DND-41 (cell line): ENCODE measurements at regions not wholly inside any gene's neighbourhood (a gene's known extent, or its start where the extent isn't known, plus 50 kb on each side); places are given as distances from the start of the nearest gene placed in this dataset.

Source experiments
- ATAC-seq: fragments of 200-7000 bp; cut with Tn5 transposase; 3 replicates; pipeline ENCODE4 v1.9.1; 2021; ENCODE audit warnings: low read depth; ENCODE audit not compliant: insufficient read depth
- DNase-seq: peaks from one replicate; pipeline ENCODE4 v3.0.0-alpha.2; 2020
- H2AFZ ChIP-seq: 2 replicates; pipeline ENCODE4 v1.6.0; 2012; ENCODE audit warnings: low read depth, low read length
- H3K27ac ChIP-seq: 2 replicates; pipeline ENCODE4 v1.5.1; 2012; ENCODE audit warnings: low read length, inconsistent platforms
- H3K27me3 ChIP-seq: fragments of 200-600 bp; sonication (generic); 2 replicates; pipeline ENCODE4 v1.6.0; 2012; ENCODE audit warnings: low read length, mild to moderate bottlenecking, inconsistent platforms; ENCODE audit not compliant: insufficient read depth, poor library complexity
- H3K36me3 ChIP-seq: 2 replicates; pipeline ENCODE4 v1.5.1; 2012; ENCODE audit warnings: low read length, inconsistent platforms; ENCODE audit not compliant: insufficient read depth
- H3K4me1 ChIP-seq: 2 replicates; pipeline ENCODE4 v1.5.1; 2012; ENCODE audit warnings: mild to moderate bottlenecking, low read length; ENCODE audit not compliant: insufficient read depth
- H3K4me2 ChIP-seq: 2 replicates; pipeline ENCODE4 v1.6.0; 2012; ENCODE audit warnings: mild to moderate bottlenecking, moderate library complexity, low read length, inconsistent platforms; ENCODE audit not compliant: insufficient read depth
- H3K4me3 ChIP-seq, 2 experiments: fragments of 200-600 bp in 1 of 2; shearing (Covaris generic) in 1 of 2; 2 replicates each; pipeline ENCODE4 v1.5.1; 2012 to 2016; ENCODE audit warnings: inconsistent platforms in 2 of 2, low read length in 2 of 2, mild to moderate bottlenecking in 2 of 2, low read depth in 1 of 2, moderate library complexity in 1 of 2
- H3K79me2 ChIP-seq: 2 replicates; pipeline ENCODE4 v1.6.0; 2012; ENCODE audit warnings: low read length, inconsistent platforms; ENCODE audit not compliant: insufficient read depth
- H3K9ac ChIP-seq: 2 replicates; pipeline ENCODE4 v1.6.0; 2012; ENCODE audit warnings: low read depth, mild to moderate bottlenecking, inconsistent platforms, low read length, moderate library complexity
- H3K9me3 ChIP-seq: 2 replicates; pipeline ENCODE4 v1.5.1; 2012; ENCODE audit warnings: low read length, moderate library complexity, mild to moderate bottlenecking, inconsistent platforms; ENCODE audit not compliant: insufficient read depth, severe bottlenecking
- H4K20me1 ChIP-seq: 2 replicates; pipeline ENCODE4 v1.6.0; 2012; ENCODE audit warnings: low read length; ENCODE audit not compliant: insufficient read depth
- EZH2 ChIP-seq: IDR thresholded peaks from 3 replicates; pipeline ENCODE4 v1.6.1; 2012; ENCODE audit warnings: borderline replicate concordance, low read depth, mild to moderate bottlenecking, moderate library complexity, low read length, inconsistent platforms; ENCODE audit not compliant: severe bottlenecking
- TF ChIP-seq, protein P1 (sequence below): IDR thresholded peaks from 2 replicates; pipeline ENCODE4 v1.5.1; 2012; ENCODE audit warnings: borderline replicate concordance, low read length, moderate library complexity, mild to moderate bottlenecking; ENCODE audit not compliant: poor library complexity, severe bottlenecking; ENCODE audit errors: extremely low read depth

DNA sequence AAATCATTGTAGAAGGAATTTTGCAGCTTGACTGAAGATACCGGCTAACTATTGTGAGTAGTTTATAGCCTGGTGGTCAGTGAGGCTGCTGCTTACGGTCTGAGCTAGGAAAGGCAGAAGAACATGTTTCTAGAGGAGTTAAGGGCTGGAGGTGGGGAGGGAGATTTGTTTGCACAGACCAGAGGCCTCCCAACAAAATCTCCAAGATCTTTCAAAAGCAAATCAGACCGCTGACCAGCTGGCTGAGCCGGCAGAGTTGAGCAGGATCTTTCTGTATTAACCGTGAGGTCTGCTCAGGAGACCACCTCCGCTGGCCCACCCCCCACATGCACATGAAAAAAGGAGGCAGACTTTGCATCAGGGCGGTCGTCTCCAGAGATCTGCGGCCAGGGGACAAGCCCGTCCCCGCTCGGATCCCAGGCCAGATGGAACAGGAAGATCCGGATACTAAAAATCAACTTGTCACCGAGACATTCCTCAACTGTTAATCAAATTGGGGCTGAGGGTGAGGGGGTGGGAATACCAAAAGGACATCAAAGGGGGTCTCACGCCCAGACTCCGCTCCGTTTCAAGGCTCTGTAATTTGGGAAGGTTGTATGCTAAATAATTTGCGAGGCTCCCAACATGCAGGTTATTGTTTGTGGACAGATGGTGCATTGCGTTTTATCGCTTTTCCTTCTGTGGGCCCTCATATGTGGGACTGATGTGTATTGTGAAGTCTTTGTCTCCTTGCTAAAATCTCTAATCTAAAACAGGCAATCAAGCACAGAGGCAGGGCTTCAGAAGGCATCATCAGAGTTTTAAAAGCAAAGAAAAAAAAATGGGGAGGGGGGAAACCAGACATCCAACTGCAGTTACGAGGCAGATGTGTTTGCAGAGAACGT is 319.0 kb downstream of the ZNF536 start:
- Histone ChIP-seq H3K27ac (no peak overlapping the region), H3K9ac (no peak overlapping the region), H3K4me2 (no peak overlapping the region), H3K27me3 (peaks cover 5% of the 10 kb centered on the region), H3K4me1 (no peaks in the 10 kb centered on the region), H3K79me2 (no peaks in the 10 kb centered on the region), H3K4me3 (no peak overlapping the region), H3K36me3 (no peaks in the 10 kb centered on the region), H4K20me1 (no peaks in the 10 kb centered on the region), H2AFZ (no peak overlapping the region), H3K9me3 (no peaks in the 10 kb centered on the region)
- TF ChIP-seq, protein P1, sequence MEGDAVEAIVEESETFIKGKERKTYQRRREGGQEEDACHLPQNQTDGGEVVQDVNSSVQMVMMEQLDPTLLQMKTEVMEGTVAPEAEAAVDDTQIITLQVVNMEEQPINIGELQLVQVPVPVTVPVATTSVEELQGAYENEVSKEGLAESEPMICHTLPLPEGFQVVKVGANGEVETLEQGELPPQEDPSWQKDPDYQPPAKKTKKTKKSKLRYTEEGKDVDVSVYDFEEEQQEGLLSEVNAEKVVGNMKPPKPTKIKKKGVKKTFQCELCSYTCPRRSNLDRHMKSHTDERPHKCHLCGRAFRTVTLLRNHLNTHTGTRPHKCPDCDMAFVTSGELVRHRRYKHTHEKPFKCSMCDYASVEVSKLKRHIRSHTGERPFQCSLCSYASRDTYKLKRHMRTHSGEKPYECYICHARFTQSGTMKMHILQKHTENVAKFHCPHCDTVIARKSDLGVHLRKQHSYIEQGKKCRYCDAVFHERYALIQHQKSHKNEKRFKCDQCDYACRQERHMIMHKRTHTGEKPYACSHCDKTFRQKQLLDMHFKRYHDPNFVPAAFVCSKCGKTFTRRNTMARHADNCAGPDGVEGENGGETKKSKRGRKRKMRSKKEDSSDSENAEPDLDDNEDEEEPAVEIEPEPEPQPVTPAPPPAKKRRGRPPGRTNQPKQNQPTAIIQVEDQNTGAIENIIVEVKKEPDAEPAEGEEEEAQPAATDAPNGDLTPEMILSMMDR: no peak
- TF ChIP-seq EZH2: no peak
- DNase-seq: no peak
- no peak for ATAC-seq

DNA sequence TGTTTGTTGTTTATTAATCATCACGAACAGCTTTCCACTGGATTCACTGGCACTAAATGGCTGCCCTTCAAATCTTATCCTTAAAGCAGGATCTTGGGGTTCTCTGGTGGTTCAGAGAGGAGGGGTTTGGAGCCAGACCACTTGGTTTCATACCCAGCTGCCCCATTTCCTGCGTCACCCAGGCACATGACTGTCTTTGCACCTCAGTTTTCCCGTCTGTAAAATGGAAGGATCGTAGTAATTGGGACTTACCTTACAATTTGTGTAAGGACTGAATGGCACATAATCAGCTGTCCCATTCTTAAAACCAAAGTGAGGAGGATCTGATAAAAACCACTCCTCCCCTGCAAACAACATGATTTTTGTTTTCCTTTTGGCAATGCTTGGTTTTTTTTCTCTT is 318.3 kb downstream of the ZNF536 start:
- H4K20me1 ChIP-seq: no peaks in the 10 kb centered on the region
- DNase-seq: no peak
- H3K4me3 ChIP-seq: no peak overlapping the region
- H3K4me1 ChIP-seq: no peaks in the 10 kb centered on the region
- H3K27me3 ChIP-seq: peaks cover 5% of the 10 kb centered on the region
- H3K9me3 ChIP-seq: no peaks in the 10 kb centered on the region
- H3K27ac ChIP-seq: no peak overlapping the region
- no peaks in the 10 kb centered on the region for H3K36me3 ChIP-seq
- ATAC-seq: no peak
- no peak overlapping the region for H3K9ac ChIP-seq
- H2AFZ ChIP-seq: no peak overlapping the region
- H3K79me2 ChIP-seq: no peaks in the 10 kb centered on the region
- TF ChIP-seq, protein P1: no peak
- TF ChIP-seq EZH2: no peak
- H3K4me2 ChIP-seq: no peak overlapping the region

DNA sequence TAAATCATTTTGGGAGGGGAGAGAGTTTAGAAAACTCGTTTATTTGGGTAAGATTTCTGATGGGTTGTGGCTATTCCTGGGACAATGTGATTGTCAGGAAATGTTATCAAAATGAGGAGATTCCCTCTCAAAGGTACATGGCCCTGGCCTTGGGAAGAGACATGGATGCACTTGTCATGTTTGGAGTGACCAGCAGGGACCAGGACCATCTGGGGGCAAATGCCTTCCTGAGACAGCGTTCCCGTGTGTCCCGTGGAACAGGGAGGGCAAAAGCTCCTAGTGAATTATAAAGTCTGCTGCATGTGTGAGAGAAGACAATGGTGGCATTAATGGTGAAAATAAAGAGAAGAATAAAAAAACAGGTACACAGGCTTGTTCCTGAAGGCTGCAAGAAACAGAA is 317.3 kb downstream of the ZNF536 start:
- Histone ChIP-seq H3K9ac (no peak overlapping the region), H3K9me3 (no peaks in the 10 kb centered on the region), H3K4me2 (no peak overlapping the region), H3K4me1 (no peaks in the 10 kb centered on the region), H3K27me3 (peaks cover 5% of the 10 kb centered on the region), H2AFZ (no peak overlapping the region), H3K4me3 (no peak overlapping the region), H3K27ac (no peak overlapping the region), H3K36me3 (no peaks in the 10 kb centered on the region), H4K20me1 (no peaks in the 10 kb centered on the region), H3K79me2 (no peaks in the 10 kb centered on the region)
- no peak for TF ChIP-seq EZH2
- TF ChIP-seq, protein P1: no peak
- DNase-seq: no peak
- ATAC-seq: no peak
